ENCODE measurements at regions not wholly inside any gene's neighbourhood (a gene's known extent, or its start where the extent isn't known, plus 50 kb on each side); places are given as distances from the start of the nearest gene placed in this dataset.

DNA sequence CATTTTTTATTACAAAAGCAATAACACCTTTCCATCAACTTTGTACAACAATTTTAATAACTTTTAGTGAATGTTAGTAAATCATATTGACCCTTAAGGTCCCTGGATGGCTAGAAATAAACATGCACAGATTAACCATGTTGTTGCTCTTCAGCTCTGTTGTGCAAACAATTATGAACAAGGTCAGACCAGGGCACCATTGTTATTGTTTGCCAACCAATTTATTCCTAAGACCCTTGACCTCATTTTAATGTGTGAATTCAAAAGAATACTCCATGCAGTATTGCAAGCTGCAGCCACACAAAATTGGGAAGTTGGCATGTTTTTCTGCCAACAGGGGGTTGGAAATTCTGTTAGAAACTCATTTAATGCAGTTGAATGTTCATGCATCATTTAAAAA is 426.6 kb upstream of the MAP3K7 start:
- TF ChIP-seq, protein P1, sequence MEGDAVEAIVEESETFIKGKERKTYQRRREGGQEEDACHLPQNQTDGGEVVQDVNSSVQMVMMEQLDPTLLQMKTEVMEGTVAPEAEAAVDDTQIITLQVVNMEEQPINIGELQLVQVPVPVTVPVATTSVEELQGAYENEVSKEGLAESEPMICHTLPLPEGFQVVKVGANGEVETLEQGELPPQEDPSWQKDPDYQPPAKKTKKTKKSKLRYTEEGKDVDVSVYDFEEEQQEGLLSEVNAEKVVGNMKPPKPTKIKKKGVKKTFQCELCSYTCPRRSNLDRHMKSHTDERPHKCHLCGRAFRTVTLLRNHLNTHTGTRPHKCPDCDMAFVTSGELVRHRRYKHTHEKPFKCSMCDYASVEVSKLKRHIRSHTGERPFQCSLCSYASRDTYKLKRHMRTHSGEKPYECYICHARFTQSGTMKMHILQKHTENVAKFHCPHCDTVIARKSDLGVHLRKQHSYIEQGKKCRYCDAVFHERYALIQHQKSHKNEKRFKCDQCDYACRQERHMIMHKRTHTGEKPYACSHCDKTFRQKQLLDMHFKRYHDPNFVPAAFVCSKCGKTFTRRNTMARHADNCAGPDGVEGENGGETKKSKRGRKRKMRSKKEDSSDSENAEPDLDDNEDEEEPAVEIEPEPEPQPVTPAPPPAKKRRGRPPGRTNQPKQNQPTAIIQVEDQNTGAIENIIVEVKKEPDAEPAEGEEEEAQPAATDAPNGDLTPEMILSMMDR (IDR thresholded peaks at IDR 0.05): no peak
- TF ChIP-seq POLR2A (IDR thresholded peaks at IDR 0.05): no peak

Data from thyroid gland (tissue), 4 donors.